ENCODE measurements at regions not wholly inside any gene's neighbourhood (a gene's known extent, or its start where the extent isn't known, plus 50 kb on each side); places are given as distances from the start of the nearest gene placed in this dataset.

DNA sequence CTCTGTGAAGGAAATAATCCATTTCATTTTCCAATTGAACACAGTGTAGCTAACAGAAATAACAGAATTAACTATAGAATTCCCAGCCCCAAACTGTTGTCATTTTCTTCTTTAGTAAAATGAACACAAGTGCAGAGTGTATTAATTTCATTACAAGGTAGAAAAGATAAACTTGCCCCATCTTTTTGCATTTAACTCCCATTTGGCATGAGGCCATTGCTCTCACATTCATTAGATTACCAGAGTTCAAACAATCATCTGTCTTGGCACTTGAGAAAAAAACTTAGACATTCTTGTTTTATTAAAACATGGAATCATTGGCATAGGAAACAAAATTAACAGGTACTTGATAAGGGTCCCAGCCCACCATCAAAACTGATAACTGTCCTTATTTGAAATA lies 821.5 kb upstream of the C9orf72 start:
- TF ChIP-seq, protein P1, sequence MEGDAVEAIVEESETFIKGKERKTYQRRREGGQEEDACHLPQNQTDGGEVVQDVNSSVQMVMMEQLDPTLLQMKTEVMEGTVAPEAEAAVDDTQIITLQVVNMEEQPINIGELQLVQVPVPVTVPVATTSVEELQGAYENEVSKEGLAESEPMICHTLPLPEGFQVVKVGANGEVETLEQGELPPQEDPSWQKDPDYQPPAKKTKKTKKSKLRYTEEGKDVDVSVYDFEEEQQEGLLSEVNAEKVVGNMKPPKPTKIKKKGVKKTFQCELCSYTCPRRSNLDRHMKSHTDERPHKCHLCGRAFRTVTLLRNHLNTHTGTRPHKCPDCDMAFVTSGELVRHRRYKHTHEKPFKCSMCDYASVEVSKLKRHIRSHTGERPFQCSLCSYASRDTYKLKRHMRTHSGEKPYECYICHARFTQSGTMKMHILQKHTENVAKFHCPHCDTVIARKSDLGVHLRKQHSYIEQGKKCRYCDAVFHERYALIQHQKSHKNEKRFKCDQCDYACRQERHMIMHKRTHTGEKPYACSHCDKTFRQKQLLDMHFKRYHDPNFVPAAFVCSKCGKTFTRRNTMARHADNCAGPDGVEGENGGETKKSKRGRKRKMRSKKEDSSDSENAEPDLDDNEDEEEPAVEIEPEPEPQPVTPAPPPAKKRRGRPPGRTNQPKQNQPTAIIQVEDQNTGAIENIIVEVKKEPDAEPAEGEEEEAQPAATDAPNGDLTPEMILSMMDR (optimal IDR thresholded peaks at IDR 0.05 in 1 of 3, IDR thresholded peaks at IDR 0.05 in 1 of 3, conservative IDR thresholded peaks at IDR 0.05 in 1 of 3; ENCODE audit: extremely low read depth in 1 of 3, insufficient read depth in 2 of 3, low read length in 3 of 3), result no peak
- no peak for TF ChIP-seq EZH2 (IDR thresholded peaks at IDR 0.05; ENCODE audit: low read length)
- H3K4me2 ChIP-seq (ENCODE audit: control insufficient read depth, extremely low read depth, insufficient read depth, low read depth, low read length), result no peak overlapping the region
- no peak overlapping the region for H3K9ac ChIP-seq (ENCODE audit: control insufficient read depth, extremely low read depth, insufficient read depth, low read length)
- no peaks in the 10 kb centered on the region for H3K9me3 ChIP-seq (ENCODE audit: control insufficient read depth, low read depth, low read length)
- no peaks in the 10 kb centered on the region for H3K4me1 ChIP-seq (ENCODE audit: control insufficient read depth, extremely low read depth, insufficient read depth, low read length)
- DNase-seq (ENCODE audit: low read depth, low spot score), result no peak
- H3K27me3 ChIP-seq (ENCODE audit: control insufficient read depth, extremely low read depth, insufficient read depth, low read length), result no peaks in the 10 kb centered on the region
- no peak overlapping the region for H3K4me3 ChIP-seq (ENCODE audit: control insufficient read depth in 2 of 3, extremely low read depth in 1 of 3, insufficient read depth in 2 of 3, low read depth in 1 of 3, low read length in 3 of 3)
- no peaks in the 10 kb centered on the region for H3K36me3 ChIP-seq (ENCODE audit: control insufficient read depth in 2 of 2, extremely low read depth in 1 of 2, insufficient read depth in 2 of 2, low read length in 2 of 2)
- H3K27ac ChIP-seq (ENCODE audit: control insufficient read depth, insufficient read depth, low read length), result no peak overlapping the region
- no peaks in the 10 kb centered on the region for H3K9me1 ChIP-seq (ENCODE audit: control insufficient read depth, extremely low read depth, insufficient read depth, low read length)
- no peaks in the 10 kb centered on the region for H4K20me1 ChIP-seq (ENCODE audit: control insufficient read depth, extremely low read depth, insufficient read depth, low read length)
- H2AFZ ChIP-seq (ENCODE audit: control insufficient read depth, low read length), result no peak overlapping the region
- no peaks in the 10 kb centered on the region for H3K79me2 ChIP-seq (ENCODE audit: control insufficient read depth, insufficient read depth, low read length)
- dilution Hi-C loops (cut with MboI; ENCODE audit: extremely low pct_ligation_motif_present, low sequenced_read_pairs), result no loop called here
- no peak for FAIRE-seq

DNA sequence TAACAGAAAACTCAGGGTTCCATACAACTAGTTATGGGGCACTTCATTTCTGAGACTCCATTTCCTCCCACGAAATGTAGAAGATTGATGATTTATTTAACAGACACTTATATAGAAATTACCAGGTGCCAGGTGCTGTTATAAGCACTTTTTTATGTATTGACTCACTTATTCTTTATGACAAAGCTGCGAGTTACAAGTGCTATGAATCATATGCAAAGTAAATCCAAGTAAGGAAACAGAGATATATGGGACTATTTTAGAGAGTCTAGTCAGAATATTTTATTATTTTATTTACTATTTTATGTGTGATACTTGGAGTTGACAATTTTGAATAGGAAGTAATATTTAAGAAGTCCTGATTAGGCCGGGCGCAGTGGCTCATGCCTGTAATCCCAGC lies 822.8 kb upstream of the C9orf72 start:
- no peaks in the 10 kb centered on the region for H3K79me2 ChIP-seq (ENCODE audit: control insufficient read depth, insufficient read depth, low read length)
- H3K4me1 ChIP-seq (ENCODE audit: control insufficient read depth, extremely low read depth, insufficient read depth, low read length), result no peaks in the 10 kb centered on the region
- no peaks in the 10 kb centered on the region for H3K27me3 ChIP-seq (ENCODE audit: control insufficient read depth, extremely low read depth, insufficient read depth, low read length)
- no peak for TF ChIP-seq EZH2 (IDR thresholded peaks at IDR 0.05; ENCODE audit: low read length)
- TF ChIP-seq, protein P1 (optimal IDR thresholded peaks at IDR 0.05 in 1 of 3, IDR thresholded peaks at IDR 0.05 in 1 of 3, conservative IDR thresholded peaks at IDR 0.05 in 1 of 3; ENCODE audit: extremely low read depth in 1 of 3, insufficient read depth in 2 of 3, low read length in 3 of 3), result no peak
- dilution Hi-C loops (cut with MboI; ENCODE audit: extremely low pct_ligation_motif_present, low sequenced_read_pairs), result no loop called here
- DNase-seq (ENCODE audit: low read depth, low spot score) (no peak), FAIRE-seq (no peak)
- no peaks in the 10 kb centered on the region for H3K9me3 ChIP-seq (ENCODE audit: control insufficient read depth, low read depth, low read length)
- no peak overlapping the region for H3K27ac ChIP-seq (ENCODE audit: control insufficient read depth, insufficient read depth, low read length)
- H3K9ac ChIP-seq (ENCODE audit: control insufficient read depth, extremely low read depth, insufficient read depth, low read length), result no peak overlapping the region
- H3K4me2 ChIP-seq (ENCODE audit: control insufficient read depth, extremely low read depth, insufficient read depth, low read depth, low read length), result no peak overlapping the region
- no peaks in the 10 kb centered on the region for H4K20me1 ChIP-seq (ENCODE audit: control insufficient read depth, extremely low read depth, insufficient read depth, low read length)
- H3K36me3 ChIP-seq (ENCODE audit: control insufficient read depth in 2 of 2, extremely low read depth in 1 of 2, insufficient read depth in 2 of 2, low read length in 2 of 2), result no peaks in the 10 kb centered on the region
- no peaks in the 10 kb centered on the region for H3K9me1 ChIP-seq (ENCODE audit: control insufficient read depth, extremely low read depth, insufficient read depth, low read length)
- H2AFZ ChIP-seq (ENCODE audit: control insufficient read depth, low read length), result no peak overlapping the region
- no peak overlapping the region for H3K4me3 ChIP-seq (ENCODE audit: control insufficient read depth in 2 of 3, extremely low read depth in 1 of 3, insufficient read depth in 2 of 3, low read depth in 1 of 3, low read length in 3 of 3)

Measured in keratinocyte (primary cell).